ENCODE measurements at regions not wholly inside any gene's neighbourhood (a gene's known extent, or its start where the extent isn't known, plus 50 kb on each side); places are given as distances from the start of the nearest gene placed in this dataset.

GRCh38 chr11:29507376-29507775, 509.5 kb downstream of the KCNA4 start:
- no peak for ATAC-seq (ENCODE audit: low read depth)
- no peak overlapping the region for H3K27ac ChIP-seq (ENCODE audit: poor library complexity, severe bottlenecking)

DNA sequence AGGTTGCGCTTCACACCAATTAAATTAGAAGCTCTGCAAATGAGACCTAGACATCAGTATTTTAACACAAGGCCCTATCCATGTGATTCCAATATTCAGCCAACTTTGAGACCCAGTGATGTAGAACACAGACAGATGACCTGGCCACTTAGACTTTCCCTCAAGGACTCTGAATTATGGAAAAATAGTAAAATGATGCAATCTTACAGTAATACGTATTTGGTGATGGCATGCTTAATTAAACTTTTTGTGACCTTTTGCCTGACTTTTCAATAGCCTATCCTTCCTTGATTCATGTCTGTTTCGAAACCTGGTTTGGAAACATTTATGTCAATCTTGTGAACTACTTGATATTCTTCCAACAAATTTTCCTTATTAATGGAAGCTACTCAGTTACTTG, 521.2 kb downstream of the KCNA4 start:
- Histone ChIP-seq H3K27me3 (ENCODE audit: insufficient read depth, poor library complexity, severe bottlenecking) (peaks cover 7% of the 10 kb centered on the region), H3K36me3 (ENCODE audit: low read depth) (no peaks in the 10 kb centered on the region), H3K4me3 (ENCODE audit: severe bottlenecking) (no peak overlapping the region), H3K27ac (ENCODE audit: poor library complexity, severe bottlenecking) (no peak overlapping the region), H3K4me1 (ENCODE audit: insufficient read depth, poor library complexity, severe bottlenecking) (no peaks in the 10 kb centered on the region), H3K9me3 (ENCODE audit: severe bottlenecking) (no peaks in the 10 kb centered on the region)
- TF ChIP-seq, protein P1, sequence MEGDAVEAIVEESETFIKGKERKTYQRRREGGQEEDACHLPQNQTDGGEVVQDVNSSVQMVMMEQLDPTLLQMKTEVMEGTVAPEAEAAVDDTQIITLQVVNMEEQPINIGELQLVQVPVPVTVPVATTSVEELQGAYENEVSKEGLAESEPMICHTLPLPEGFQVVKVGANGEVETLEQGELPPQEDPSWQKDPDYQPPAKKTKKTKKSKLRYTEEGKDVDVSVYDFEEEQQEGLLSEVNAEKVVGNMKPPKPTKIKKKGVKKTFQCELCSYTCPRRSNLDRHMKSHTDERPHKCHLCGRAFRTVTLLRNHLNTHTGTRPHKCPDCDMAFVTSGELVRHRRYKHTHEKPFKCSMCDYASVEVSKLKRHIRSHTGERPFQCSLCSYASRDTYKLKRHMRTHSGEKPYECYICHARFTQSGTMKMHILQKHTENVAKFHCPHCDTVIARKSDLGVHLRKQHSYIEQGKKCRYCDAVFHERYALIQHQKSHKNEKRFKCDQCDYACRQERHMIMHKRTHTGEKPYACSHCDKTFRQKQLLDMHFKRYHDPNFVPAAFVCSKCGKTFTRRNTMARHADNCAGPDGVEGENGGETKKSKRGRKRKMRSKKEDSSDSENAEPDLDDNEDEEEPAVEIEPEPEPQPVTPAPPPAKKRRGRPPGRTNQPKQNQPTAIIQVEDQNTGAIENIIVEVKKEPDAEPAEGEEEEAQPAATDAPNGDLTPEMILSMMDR (IDR thresholded peaks at IDR 0.05; ENCODE audit: poor library complexity, severe bottlenecking): no peak
- no peak for ATAC-seq (ENCODE audit: low read depth)
- no peak for DNase-seq (ENCODE audit: low spot score)

More at GRCh38 chr11:29507376-29507775, 509.5 kb downstream of the KCNA4 start:
- H3K4me3 ChIP-seq (ENCODE audit: severe bottlenecking): no peak overlapping the region
- TF ChIP-seq, protein P1 (IDR thresholded peaks at IDR 0.05; ENCODE audit: poor library complexity, severe bottlenecking): no peak
- H3K36me3 ChIP-seq (ENCODE audit: low read depth): no peaks in the 10 kb centered on the region
- H3K27me3 ChIP-seq (ENCODE audit: insufficient read depth, poor library complexity, severe bottlenecking): no peaks in the 10 kb centered on the region
- H3K9me3 ChIP-seq (ENCODE audit: severe bottlenecking): no peaks in the 10 kb centered on the region
- no peak for DNase-seq (ENCODE audit: low spot score)
- no peaks in the 10 kb centered on the region for H3K4me1 ChIP-seq (ENCODE audit: insufficient read depth, poor library complexity, severe bottlenecking)

- H3K4me1 ChIP-seq (ENCODE audit: insufficient read depth, poor library complexity, severe bottlenecking): no peaks in the 10 kb centered on the region
- no peak overlapping the region for H3K4me3 ChIP-seq (ENCODE audit: severe bottlenecking)
- ATAC-seq (ENCODE audit: low read depth) (no peak), DNase-seq (ENCODE audit: low spot score) (no peak)
- H3K27me3 ChIP-seq (ENCODE audit: insufficient read depth, poor library complexity, severe bottlenecking): no peaks in the 10 kb centered on the region
- no peaks in the 10 kb centered on the region for H3K9me3 ChIP-seq (ENCODE audit: severe bottlenecking)
- H3K36me3 ChIP-seq (ENCODE audit: low read depth): no peaks in the 10 kb centered on the region
- TF ChIP-seq, protein P1 (IDR thresholded peaks at IDR 0.05; ENCODE audit: poor library complexity, severe bottlenecking): no peak
- H3K27ac ChIP-seq (ENCODE audit: poor library complexity, severe bottlenecking): no peak overlapping the region
These were observed 525.9 kb downstream of the KCNA4 start for GRCh38 chr11:29490938-29491337.

DNA sequence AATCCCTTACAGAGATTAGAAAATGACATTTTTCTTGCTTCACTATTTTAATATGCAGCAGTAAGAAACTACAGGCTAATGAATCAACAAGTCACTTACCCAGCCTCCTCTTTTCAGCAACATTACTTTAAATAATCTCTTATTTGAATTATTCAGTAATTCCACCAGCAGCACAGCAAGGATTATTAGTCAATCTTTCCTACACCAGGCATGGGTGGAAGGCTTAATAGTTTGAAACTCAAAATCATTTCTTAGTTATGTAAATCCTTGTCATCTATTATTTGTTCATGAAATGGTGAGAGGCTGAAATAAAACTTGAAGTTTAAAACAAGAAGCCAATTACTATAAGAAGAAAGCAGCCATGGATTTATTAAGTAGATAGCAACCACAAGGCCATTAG, 530.5 kb downstream of the KCNA4 start:
- no peaks in the 10 kb centered on the region for H3K9me3 ChIP-seq (ENCODE audit: severe bottlenecking)
- no peaks in the 10 kb centered on the region for H3K27me3 ChIP-seq (ENCODE audit: insufficient read depth, poor library complexity, severe bottlenecking)
- H3K4me1 ChIP-seq (ENCODE audit: insufficient read depth, poor library complexity, severe bottlenecking): no peaks in the 10 kb centered on the region
- no peak overlapping the region for H3K4me3 ChIP-seq (ENCODE audit: severe bottlenecking)
- H3K27ac ChIP-seq (ENCODE audit: poor library complexity, severe bottlenecking): no peak overlapping the region
- H3K36me3 ChIP-seq (ENCODE audit: low read depth): no peaks in the 10 kb centered on the region
- TF ChIP-seq, protein P1 (IDR thresholded peaks at IDR 0.05; ENCODE audit: poor library complexity, severe bottlenecking): no peak
- DNase-seq (ENCODE audit: low spot score) (no peak), ATAC-seq (ENCODE audit: low read depth) (no peak)

- no peaks in the 10 kb centered on the region for H3K9me3 ChIP-seq (ENCODE audit: severe bottlenecking)
- no peak overlapping the region for H3K27ac ChIP-seq (ENCODE audit: poor library complexity, severe bottlenecking)
- no peak overlapping the region for H3K4me3 ChIP-seq (ENCODE audit: severe bottlenecking)
- H3K27me3 ChIP-seq (ENCODE audit: insufficient read depth, poor library complexity, severe bottlenecking): no peaks in the 10 kb centered on the region
- DNase-seq (ENCODE audit: low spot score): no peak
- H3K4me1 ChIP-seq (ENCODE audit: insufficient read depth, poor library complexity, severe bottlenecking): no peaks in the 10 kb centered on the region
- TF ChIP-seq, protein P1 (IDR thresholded peaks at IDR 0.05; ENCODE audit: poor library complexity, severe bottlenecking): no peak
- ATAC-seq (ENCODE audit: low read depth): no peak
- H3K36me3 ChIP-seq (ENCODE audit: low read depth): no peaks in the 10 kb centered on the region
These were observed 531.2 kb downstream of the KCNA4 start for GRCh38 chr11:29485641-29486040.

All from RWPE2 (cell line).